ENCODE measurements at regions not wholly inside any gene's neighbourhood (a gene's known extent, or its start where the extent isn't known, plus 50 kb on each side); places are given as distances from the start of the nearest gene placed in this dataset.
"Not testable (repeated sequence)": the region's sequence is repeated elsewhere in the genome, so short reads cannot be mapped to it uniquely, and the experiment has no call there.

- DNase-seq (ENCODE audit: low read depth in 3 of 3) = no peak
Measured at GRCh38 chr15:93826293-93826692, 405.1 kb upstream of the MCTP2 start.

GRCh38 chr15:93825682-93826081 is 405.7 kb upstream of the MCTP2 start:
- DNase-seq (ENCODE audit: low read depth in 3 of 3) = no peak

GRCh38 chr15:93823971-93824913 is 407.1 kb upstream of the MCTP2 start:
- no peak for DNase-seq (ENCODE audit: low read depth in 3 of 3)

GRCh38 chr15:93820566-93820965 is 410.8 kb upstream of the MCTP2 start:
- DNase-seq (ENCODE audit: low read depth in 3 of 3) = no peak

- no peak for DNase-seq (ENCODE audit: low read depth in 3 of 3)
Measured at GRCh38 chr15:93819826-93820225, 411.5 kb upstream of the MCTP2 start.

- no peak for DNase-seq (ENCODE audit: low read depth in 3 of 3)
Measured at GRCh38 chr15:93816815-93817214, 414.5 kb upstream of the MCTP2 start.

GRCh38 chr15:93811305-93811704 is 420.1 kb upstream of the MCTP2 start:
- DNase-seq (ENCODE audit: low read depth in 3 of 3) = no peak

- no peak for DNase-seq (ENCODE audit: low read depth in 3 of 3)
Measured at GRCh38 chr15:93809516-93809915, 421.8 kb upstream of the MCTP2 start.

- DNase-seq (ENCODE audit: low read depth in 3 of 3) = no peak
Measured at GRCh38 chr15:93803421-93804152, 427.8 kb upstream of the MCTP2 start.

- no peak for DNase-seq (ENCODE audit: low read depth in 3 of 3)
Measured at GRCh38 chr15:93801206-93801605, 430.2 kb upstream of the MCTP2 start.

- no peak for DNase-seq (ENCODE audit: low read depth in 3 of 3)
Measured at GRCh38 chr15:93800805-93801204, 430.6 kb upstream of the MCTP2 start.

- DNase-seq (ENCODE audit: low read depth in 3 of 3) = no peak
Measured at GRCh38 chr15:93789441-93789840, 441.9 kb upstream of the MCTP2 start.

GRCh38 chr15:93780073-93780472 is 451.3 kb upstream of the MCTP2 start:
- no peak for DNase-seq (ENCODE audit: low read depth in 3 of 3)

GRCh38 chr15:93779341-93779740 is 452.0 kb upstream of the MCTP2 start:
- no peak for DNase-seq (ENCODE audit: low read depth in 3 of 3)

GRCh38 chr15:93771196-93772030 is 459.9 kb upstream of the MCTP2 start:
- no peak for DNase-seq (ENCODE audit: low read depth in 3 of 3)

- no peak for DNase-seq (ENCODE audit: low read depth in 3 of 3)
Measured at GRCh38 chr15:93770788-93771187, 460.6 kb upstream of the MCTP2 start.

- no peak for DNase-seq (ENCODE audit: low read depth in 3 of 3)
Measured at GRCh38 chr15:93762036-93762435, 469.3 kb upstream of the MCTP2 start.

- no peak for DNase-seq (ENCODE audit: low read depth in 3 of 3)
Measured at GRCh38 chr15:93759629-93760028, 471.7 kb upstream of the MCTP2 start.

GRCh38 chr15:93758824-93759223 is 472.5 kb upstream of the MCTP2 start:
- DNase-seq (ENCODE audit: low read depth in 3 of 3) = no peak

- DNase-seq (ENCODE audit: low read depth in 3 of 3) = no peak
Measured at GRCh38 chr15:93748710-93749109, 482.7 kb upstream of the MCTP2 start.

- not testable (repeated sequence) for DNase-seq (ENCODE audit: low read depth in 3 of 3)
Measured at GRCh38 chr15:93734976-93735375, 496.4 kb upstream of the MCTP2 start.

GRCh38 chr15:93730724-93731123 is 500.6 kb upstream of the MCTP2 start:
- DNase-seq (ENCODE audit: low read depth in 3 of 3) = no peak

All from stimulated activated CD4-positive, alpha-beta T cell treated with anti-CD3 and anti-CD28 coated beads, TNF-alpha, amount 100 ng/mL, for 48 hours (primary cell).